ENCODE measurements at regions not wholly inside any gene's neighbourhood (a gene's known extent, or its start where the extent isn't known, plus 50 kb on each side); places are given as distances from the start of the nearest gene placed in this dataset.
"Not testable (repeated sequence)": the region's sequence is repeated elsewhere in the genome, so short reads cannot be mapped to it uniquely, and the experiment has no call there.

DNA sequence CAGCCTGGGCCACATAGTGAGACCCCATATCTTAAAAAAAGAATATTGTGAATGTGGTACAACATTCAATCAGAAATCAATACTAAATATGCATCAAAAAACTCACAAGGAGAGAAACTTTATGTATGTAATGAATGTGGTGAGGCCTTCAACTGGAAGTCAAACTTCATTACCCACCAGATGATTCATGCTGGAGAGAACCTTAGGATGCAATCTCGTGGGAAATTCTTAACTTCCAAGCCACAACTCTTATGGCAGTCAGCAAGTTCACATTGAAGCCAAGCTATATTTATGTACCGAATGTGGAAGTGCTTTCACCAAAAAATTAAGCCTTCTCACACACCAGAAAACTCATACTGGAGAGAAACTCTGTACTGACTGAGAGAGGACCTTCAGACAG lies 84.5 kb upstream of the UXT start:
- Histone ChIP-seq H2AFZ (ENCODE audit: low read length) (no peak overlapping the region), H3K9ac (ENCODE audit: low read length) (no peak overlapping the region), H3F3A (ENCODE audit: insufficient read depth, low read length) (no peaks in the 10 kb centered on the region), H3K9me3 (replicated peaks; ENCODE audit: insufficient read depth, low read length) (no peaks in the 10 kb centered on the region), H3K27me3 (replicated peaks; ENCODE audit: insufficient read depth, low read length) (no peaks in the 10 kb centered on the region), H3K4me2 (ENCODE audit: low read depth, low read length) (no peak overlapping the region), H3K79me2 (ENCODE audit: low read length) (no peaks in the 10 kb centered on the region), H3K9me2 (replicated peaks; ENCODE audit: insufficient read depth, low read length) (no peaks in the 10 kb centered on the region), H3K27ac (ENCODE audit: low read length) (no peak overlapping the region), H3K4me3 (ENCODE audit: low read length) (no peak overlapping the region), H4K20me1 (ENCODE audit: insufficient read depth, low read length) (no peaks in the 10 kb centered on the region), H3K36me3 (replicated peaks; ENCODE audit: insufficient read depth, low read length) (no peaks in the 10 kb centered on the region), H3K4me1 (ENCODE audit: low read length) (no peaks in the 10 kb centered on the region)
- TF ChIP-seq EZH2 (optimal IDR thresholded peaks at IDR 0.05; ENCODE audit: low read depth, low read length) (no peak), EZH2phosphoT487 (IDR thresholded peaks at IDR 0.05; ENCODE audit: low read length) (no peak)
- TF ChIP-seq, protein P1, sequence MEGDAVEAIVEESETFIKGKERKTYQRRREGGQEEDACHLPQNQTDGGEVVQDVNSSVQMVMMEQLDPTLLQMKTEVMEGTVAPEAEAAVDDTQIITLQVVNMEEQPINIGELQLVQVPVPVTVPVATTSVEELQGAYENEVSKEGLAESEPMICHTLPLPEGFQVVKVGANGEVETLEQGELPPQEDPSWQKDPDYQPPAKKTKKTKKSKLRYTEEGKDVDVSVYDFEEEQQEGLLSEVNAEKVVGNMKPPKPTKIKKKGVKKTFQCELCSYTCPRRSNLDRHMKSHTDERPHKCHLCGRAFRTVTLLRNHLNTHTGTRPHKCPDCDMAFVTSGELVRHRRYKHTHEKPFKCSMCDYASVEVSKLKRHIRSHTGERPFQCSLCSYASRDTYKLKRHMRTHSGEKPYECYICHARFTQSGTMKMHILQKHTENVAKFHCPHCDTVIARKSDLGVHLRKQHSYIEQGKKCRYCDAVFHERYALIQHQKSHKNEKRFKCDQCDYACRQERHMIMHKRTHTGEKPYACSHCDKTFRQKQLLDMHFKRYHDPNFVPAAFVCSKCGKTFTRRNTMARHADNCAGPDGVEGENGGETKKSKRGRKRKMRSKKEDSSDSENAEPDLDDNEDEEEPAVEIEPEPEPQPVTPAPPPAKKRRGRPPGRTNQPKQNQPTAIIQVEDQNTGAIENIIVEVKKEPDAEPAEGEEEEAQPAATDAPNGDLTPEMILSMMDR (IDR thresholded peaks at IDR 0.05; ENCODE audit: low read length) = no peak
- DNase-seq = no peak

DNA sequence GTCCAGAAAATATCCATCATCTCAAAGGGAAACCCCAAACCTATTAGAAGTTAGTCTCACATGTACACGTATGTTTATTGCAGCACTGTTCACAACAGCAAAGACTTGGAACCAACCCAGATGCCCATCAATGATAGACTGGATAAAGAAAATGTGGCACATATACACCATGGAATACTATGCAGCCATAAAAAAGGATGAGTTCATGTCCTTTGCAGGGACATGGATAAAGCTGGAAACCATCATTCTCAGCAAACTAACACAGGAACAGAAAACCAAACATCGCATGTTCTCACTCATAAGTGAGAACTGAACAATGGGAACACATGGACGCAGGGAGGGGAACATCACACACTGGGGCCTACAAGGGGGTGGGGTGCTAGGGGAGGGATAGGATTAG lies 79.9 kb upstream of the UXT start:
- not testable (repeated sequence) for H3F3A ChIP-seq (ENCODE audit: insufficient read depth, low read length); H4K20me1 ChIP-seq (ENCODE audit: insufficient read depth, low read length); H3K4me2 ChIP-seq (ENCODE audit: low read depth, low read length); H3K9me3 ChIP-seq (replicated peaks; ENCODE audit: insufficient read depth, low read length); DNase-seq; H3K9ac ChIP-seq (ENCODE audit: low read length); H2AFZ ChIP-seq (ENCODE audit: low read length); H3K4me3 ChIP-seq (ENCODE audit: low read length); H3K9me2 ChIP-seq (replicated peaks; ENCODE audit: insufficient read depth, low read length); H3K36me3 ChIP-seq (replicated peaks; ENCODE audit: insufficient read depth, low read length); H3K4me1 ChIP-seq (ENCODE audit: low read length); H3K27ac ChIP-seq (ENCODE audit: low read length); H3K79me2 ChIP-seq (ENCODE audit: low read length); H3K27me3 ChIP-seq (replicated peaks; ENCODE audit: insufficient read depth, low read length)

DNA sequence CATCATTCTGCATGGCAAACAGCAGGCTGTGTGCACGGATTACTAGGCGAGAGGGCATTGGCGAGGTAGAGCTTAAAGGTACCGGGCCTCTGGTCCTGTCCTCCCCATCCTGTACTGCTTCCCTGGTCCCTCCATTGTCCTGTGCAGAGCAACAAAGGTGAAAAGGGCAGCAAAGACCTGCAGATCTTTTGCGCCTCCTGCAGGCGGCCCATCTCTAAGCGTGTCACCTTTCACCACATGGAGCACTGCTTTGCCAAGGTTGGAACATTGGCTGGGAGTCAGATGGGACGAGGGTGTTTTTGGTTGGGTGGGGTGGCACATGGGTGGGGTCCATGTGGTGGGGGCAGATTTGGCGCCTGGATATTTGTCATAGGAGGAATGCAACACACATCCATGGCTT lies 64.7 kb upstream of the UXT start:
- H2AFZ ChIP-seq (ENCODE audit: low read length) = no peak overlapping the region
- H3K9ac ChIP-seq (ENCODE audit: low read length) = no peak overlapping the region
- H3K27ac ChIP-seq (ENCODE audit: low read length) = no peak overlapping the region
- no peaks in the 10 kb centered on the region for H4K20me1 ChIP-seq (ENCODE audit: insufficient read depth, low read length)
- DNase-seq = peak; percentile 13
- H3K9me3 ChIP-seq (replicated peaks; ENCODE audit: insufficient read depth, low read length) = no peaks in the 10 kb centered on the region
- H3K4me2 ChIP-seq (ENCODE audit: low read depth, low read length) = no peak overlapping the region
- no peaks in the 10 kb centered on the region for H3K9me2 ChIP-seq (replicated peaks; ENCODE audit: insufficient read depth, low read length)
- no peaks in the 10 kb centered on the region for H3K79me2 ChIP-seq (ENCODE audit: low read length)
- no peaks in the 10 kb centered on the region for H3K27me3 ChIP-seq (replicated peaks; ENCODE audit: insufficient read depth, low read length)
- H3K4me1 ChIP-seq (ENCODE audit: low read length) = no peaks in the 10 kb centered on the region
- H3F3A ChIP-seq (ENCODE audit: insufficient read depth, low read length) = no peaks in the 10 kb centered on the region
- no peak overlapping the region for H3K4me3 ChIP-seq (ENCODE audit: low read length)
- no peak for TF ChIP-seq EZH2 (optimal IDR thresholded peaks at IDR 0.05; ENCODE audit: low read depth, low read length)
- TF ChIP-seq EZH2phosphoT487 (IDR thresholded peaks at IDR 0.05; ENCODE audit: low read length) = no peak
- TF ChIP-seq, protein P1 (IDR thresholded peaks at IDR 0.05; ENCODE audit: low read length) = peak; percentile 45
- H3K36me3 ChIP-seq (replicated peaks; ENCODE audit: insufficient read depth, low read length) = no peaks in the 10 kb centered on the region

DNA sequence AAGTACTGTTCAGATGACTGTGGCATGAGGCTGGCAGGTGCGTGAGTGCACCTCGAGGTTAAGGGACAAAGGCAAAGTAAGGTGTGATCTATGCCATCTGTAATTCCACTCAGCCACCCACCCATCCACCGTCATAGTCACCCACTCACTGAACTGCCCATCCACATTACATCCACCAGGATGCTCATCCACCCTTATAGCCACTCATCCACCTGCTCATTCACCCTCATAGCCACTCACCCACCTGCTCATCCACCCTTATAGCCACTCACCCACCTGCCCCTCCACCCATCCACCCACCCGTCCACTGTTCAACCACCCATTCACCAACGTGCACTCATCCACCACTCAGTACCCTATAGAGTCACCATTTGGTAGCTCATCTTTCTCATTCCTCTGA lies 64.1 kb upstream of the UXT start:
- H3F3A ChIP-seq (ENCODE audit: insufficient read depth, low read length) = no peaks in the 10 kb centered on the region
- no peaks in the 10 kb centered on the region for H3K36me3 ChIP-seq (replicated peaks; ENCODE audit: insufficient read depth, low read length)
- no peaks in the 10 kb centered on the region for H4K20me1 ChIP-seq (ENCODE audit: insufficient read depth, low read length)
- no peak overlapping the region for H3K4me2 ChIP-seq (ENCODE audit: low read depth, low read length)
- no peak overlapping the region for H3K27ac ChIP-seq (ENCODE audit: low read length)
- no peaks in the 10 kb centered on the region for H3K9me2 ChIP-seq (replicated peaks; ENCODE audit: insufficient read depth, low read length)
- no peak for DNase-seq
- TF ChIP-seq, protein P1 (IDR thresholded peaks at IDR 0.05; ENCODE audit: low read length) = no peak
- no peak for TF ChIP-seq EZH2phosphoT487 (IDR thresholded peaks at IDR 0.05; ENCODE audit: low read length)
- no peak for TF ChIP-seq EZH2 (optimal IDR thresholded peaks at IDR 0.05; ENCODE audit: low read depth, low read length)
- no peaks in the 10 kb centered on the region for H3K27me3 ChIP-seq (replicated peaks; ENCODE audit: insufficient read depth, low read length)
- H3K4me1 ChIP-seq (ENCODE audit: low read length) = no peaks in the 10 kb centered on the region
- no peaks in the 10 kb centered on the region for H3K79me2 ChIP-seq (ENCODE audit: low read length)
- no peaks in the 10 kb centered on the region for H3K9me3 ChIP-seq (replicated peaks; ENCODE audit: insufficient read depth, low read length)
- H3K9ac ChIP-seq (ENCODE audit: low read length) = no peak overlapping the region
- H3K4me3 ChIP-seq (ENCODE audit: low read length) = no peak overlapping the region
- H2AFZ ChIP-seq (ENCODE audit: low read length) = no peak overlapping the region

Measured in MM.1S (cell line).